LoVo (cell line): ENCODE measurements at regions not wholly inside any gene's neighbourhood (a gene's known extent, or its start where the extent isn't known, plus 50 kb on each side); places are given as distances from the start of the nearest gene placed in this dataset.
"Not testable (repeated sequence)": the region's sequence is repeated elsewhere in the genome, so short reads cannot be mapped to it uniquely, and the experiment has no call there.

Source experiments
- DNase-seq: peaks from one replicate; pipeline ENCODE4 v3.0.0-alpha.2; 2016; ENCODE audit warnings: low spot score

DNA sequence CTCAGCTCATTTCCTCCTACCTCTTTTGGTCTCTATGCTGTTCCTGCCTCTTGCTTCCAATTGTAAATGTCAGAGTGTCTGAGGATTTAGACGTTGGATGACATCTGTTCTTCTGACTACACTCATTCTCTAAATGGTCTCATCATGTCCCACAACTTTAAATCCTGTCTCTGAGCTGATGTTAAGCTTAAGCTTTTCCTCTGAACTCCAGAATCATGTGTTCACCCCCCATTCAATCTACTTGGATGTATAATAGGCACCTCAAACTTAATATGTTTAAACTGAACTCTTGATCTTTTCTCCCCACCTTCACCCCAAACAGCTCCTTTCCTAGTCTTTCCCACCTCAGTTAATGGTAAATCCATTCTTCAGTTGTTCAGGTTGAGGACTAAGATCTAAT, 433.6 kb downstream of the CSNK1G3 start:
- DNase-seq, result no peak

DNA sequence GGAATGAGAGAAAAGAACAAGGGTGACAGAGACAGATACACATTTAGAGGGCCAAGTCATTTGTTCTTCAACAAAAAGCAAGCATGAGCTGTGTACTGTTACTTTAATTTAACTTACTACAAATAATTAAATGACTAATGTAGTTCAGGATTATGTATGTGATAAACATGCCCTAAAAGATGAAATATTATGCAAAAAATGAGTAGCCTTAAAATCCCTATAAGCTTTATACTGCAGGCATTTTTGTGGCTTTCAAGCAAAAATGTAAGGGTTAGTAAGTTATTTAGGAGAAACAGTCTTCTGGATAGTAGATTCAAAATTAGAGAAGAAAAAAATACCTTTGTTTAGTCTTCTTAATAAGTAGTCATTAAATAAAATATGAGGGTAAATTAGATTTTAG, 431.2 kb downstream of the CSNK1G3 start:
- DNase-seq, result no peak

DNA sequence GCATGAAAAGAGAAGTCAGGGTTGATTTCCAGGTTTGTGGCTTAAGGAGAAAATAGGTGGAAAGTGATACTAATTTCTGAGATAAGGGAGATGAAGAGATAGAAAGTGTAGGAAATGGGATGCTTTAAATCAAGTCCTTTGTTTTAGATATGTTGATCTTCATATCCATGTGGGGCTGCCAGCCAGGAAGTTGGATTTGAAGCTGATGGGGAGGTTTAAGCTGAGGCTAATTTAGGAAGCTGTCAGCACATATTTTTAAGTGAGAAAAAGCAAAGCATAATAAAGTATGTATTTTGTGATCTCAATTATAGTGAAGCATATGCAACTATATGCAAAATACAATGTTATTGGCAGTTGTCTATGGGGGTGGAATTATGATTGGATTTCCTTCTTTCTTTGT, 428.4 kb downstream of the CSNK1G3 start:
- DNase-seq, result no peak

DNA sequence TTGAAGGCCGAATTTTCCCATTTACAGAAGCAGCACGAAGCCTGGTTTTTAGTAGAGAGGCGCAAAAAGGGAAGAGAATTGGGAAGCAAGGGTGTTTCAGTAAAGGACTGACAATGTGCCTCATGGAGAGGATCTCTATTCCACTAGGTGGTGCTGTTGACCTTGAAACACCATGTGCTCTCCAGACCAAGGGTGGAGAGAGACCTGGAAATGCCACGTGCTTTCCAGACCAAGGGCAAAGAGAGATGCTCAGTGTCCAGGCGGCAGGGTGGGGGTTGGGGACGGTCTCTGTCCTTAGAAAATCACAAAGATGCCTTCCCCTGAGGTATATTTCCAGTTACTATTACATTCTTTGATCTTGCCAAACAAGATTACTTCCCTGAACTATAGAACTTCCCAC, 425.3 kb downstream of the CSNK1G3 start:
- peak; percentile 30 for DNase-seq

DNA sequence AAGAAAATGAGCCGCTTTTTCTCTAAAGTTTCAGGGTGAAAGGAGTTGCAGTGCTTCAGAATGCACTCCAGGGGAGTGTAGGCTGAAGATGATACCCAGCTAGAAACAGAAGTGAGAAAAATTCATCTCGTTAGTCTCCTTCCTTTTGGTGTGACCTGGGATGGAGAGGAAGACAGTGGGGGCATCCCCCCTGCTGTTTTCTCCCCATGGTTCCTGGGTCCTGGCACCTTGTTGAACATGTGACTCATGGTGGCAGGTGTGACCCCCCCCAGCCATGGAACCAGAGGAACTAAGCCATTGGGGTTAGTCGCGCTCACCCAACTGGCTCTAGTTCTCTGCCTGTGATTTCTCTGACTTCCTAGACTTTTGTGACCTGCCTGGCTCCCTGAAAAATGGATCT, 424.6 kb downstream of the CSNK1G3 start:
- no peak for DNase-seq

DNA sequence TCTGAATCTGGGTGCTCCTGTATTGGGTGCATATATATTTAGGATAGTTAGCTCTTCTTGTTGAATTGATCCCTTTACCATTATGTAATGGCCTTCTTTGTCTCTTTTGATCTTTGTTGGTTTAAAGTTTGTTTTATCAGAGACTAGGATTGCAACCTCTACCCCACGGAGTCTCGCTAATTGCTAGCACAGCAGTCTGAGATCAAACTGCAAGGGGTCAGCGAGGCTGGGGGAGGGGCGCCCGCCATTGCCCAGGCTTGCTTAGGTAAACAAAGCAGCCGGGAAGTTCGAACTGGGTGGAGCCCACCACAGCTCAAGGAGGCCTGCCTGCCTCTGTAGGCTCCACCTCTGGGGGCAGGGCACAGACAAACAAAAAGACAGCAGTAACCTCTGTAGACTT, 421.8 kb downstream of the CSNK1G3 start:
- not testable (repeated sequence) for DNase-seq

DNA sequence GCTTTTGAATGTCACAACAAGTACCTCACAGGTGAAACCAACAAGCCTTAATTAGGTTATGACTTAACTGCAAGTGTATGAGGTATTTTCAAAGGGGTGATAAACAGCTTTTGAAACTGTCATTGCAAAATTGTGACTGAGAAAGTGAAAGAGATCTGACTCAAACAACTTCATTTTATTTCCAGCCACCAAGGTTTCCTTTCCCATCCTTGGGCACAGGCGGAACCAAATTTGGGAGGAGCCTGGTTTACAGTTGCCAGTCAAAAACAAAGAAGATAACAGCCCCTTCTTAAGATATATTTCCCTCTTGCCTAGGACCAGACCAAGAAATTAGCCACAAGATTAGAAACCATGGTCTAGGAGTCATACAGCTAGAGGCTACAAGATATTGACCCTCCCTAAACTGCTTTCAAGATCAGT, 417.1 kb downstream of the CSNK1G3 start:
- DNase-seq, result no peak

DNA sequence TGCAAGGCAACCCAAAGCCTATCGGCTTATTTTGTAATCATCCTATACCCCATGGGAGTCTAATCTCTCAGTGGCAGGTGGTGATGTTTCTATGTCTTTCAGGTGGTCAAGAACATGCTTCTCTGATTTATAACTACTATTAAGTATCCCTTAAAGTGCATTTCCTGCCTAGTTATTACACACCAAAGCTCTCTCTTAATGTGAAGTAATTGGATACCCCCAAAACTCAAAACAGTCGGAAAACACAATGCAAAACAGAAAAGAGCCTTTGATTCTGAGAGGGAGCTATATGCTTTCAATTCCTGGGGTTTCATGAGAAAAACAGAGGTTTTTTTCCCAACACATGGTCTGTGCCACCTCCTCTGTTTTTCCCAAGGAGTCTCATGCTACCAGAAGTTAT, 416.4 kb downstream of the CSNK1G3 start:
- no peak for DNase-seq

DNA sequence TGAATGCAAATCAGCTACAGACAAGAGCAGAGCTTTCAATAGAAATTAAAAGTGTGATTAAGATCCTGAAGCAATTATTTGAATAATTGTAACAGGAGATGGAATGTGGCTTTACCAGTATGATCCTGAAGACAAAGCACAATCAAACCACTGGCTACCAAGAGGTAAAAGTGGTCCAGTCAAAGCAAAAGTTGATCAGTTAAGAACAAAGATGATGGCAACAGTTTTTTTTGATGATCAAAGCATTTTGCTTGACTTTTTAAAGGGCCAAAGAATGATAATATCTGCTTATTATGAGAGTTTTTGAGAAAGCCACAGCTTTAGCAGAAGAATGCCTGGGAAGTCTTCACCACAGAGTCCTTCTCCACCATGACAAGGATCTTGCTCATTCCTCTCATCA, 409.2 kb downstream of the CSNK1G3 start:
- no peak for DNase-seq

DNA sequence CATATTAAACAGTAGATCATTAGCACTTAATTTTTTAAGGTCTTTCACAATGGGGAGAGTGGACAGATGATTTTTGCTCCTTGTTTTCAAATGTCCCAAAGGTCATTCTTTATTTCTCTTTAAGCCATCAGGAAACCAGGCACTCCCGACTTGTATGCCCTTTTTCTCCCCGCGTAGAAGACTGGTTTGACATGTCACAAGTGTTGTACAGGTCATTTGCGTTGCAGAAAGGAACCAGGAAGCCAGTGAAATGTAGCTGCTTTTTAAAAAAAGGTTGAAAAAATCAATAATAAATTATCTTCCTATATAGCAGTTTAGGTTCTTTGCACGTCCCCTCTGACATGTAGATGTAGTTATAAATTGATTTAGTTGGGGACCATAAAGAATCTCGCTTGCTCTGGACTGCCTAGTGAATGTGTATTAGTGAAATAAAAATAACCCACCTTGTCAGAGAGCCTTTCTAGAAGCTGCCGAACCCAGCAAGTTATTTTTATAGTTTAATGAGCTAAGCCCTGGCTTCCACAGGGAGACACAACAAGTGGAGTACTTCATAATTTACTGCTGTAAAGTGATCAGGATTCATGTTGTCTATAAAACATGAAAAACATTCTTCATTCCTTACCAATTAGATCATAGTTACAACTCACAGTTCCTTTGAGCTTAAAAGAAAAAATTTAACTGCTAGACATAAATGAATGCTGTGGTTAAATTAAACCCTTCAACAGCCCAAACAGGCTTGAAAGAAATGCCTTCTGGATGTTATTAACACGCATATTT, 404.6 kb downstream of the CSNK1G3 start:
- peak; percentile 89 for DNase-seq

DNA sequence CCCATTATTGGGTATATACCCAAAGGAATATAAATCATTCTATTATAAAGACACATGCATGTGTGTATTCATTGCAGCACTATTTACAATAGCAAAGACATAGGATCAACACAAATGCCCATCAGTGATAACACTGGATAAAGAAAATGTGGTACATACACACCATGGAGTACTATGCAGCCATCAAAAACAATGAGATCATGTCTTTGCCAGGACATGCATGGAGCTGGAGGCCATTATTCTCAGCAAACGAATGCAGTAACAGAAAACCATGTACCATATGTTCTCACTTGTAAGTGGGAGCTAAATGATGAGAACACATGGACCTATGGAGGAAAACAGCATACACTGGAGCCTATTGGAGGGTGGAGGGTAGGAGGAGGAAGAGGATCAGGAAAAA, 402.4 kb downstream of the CSNK1G3 start:
- no peak for DNase-seq

DNA sequence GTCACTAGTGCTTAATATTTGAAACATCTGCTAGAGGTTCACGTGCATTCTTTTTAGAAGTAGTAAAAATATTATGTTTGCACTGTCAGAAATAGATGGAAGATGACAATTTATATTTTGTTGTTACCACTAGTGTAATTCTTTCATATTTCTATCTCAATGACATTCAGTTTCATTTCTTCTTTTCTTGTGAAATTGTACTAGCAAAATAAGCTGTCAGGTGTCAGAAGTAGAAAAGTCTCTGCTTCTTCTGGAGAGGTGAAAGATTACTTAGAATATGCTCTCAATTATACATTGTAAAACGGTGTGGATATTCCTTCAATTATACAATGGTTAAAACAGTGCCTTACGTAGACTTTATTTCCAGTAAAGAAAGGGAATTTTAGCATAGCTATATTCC, 395.4 kb downstream of the CSNK1G3 start:
- no peak for DNase-seq

DNA sequence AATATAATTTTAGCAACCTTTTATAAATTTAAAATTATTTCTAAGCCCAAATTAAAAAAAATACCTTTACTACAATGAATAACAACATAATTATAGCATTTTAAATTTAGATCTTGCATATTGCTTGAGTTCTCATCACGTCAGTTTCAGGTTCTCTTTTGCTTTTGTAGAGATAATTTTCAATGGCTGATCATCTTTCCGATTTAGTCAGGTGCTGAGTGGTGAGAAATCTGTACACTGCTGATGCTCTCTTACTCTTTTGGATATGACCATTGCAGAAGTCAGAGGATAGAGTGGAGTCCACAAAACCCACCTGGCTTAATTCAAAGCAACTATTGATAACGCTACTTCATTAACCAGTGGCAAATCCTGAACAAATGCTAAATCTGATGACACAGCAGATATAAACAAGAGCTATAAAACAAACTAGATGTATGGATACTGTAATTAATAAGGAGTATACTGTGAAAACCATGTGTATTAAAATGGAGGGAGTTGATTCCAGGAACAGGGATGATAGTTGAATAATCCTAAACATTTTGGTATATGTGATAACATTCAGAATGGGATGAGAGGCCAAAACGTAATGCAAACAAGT, 394.8 kb downstream of the CSNK1G3 start:
- DNase-seq, result no peak

DNA sequence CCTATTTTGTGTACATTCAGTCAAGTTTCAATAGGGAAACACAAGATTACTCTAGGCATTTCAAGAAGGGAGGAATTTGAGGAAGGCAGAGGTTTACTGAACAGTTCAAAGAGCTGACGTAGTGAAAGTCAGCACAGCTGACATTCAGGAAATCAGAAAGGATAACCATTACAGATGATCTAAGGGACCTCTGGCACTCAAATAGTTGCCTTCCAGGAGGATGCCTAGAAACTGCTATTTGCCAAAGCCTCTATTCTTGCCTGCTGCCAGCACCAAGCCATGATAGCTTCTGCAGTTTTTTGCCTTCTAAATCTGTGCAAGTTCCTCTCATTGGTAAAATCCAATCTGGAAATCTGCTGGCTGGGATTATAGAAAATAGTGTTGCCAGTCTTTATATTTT, 373.1 kb downstream of the CSNK1G3 start:
- no peak for DNase-seq

DNA sequence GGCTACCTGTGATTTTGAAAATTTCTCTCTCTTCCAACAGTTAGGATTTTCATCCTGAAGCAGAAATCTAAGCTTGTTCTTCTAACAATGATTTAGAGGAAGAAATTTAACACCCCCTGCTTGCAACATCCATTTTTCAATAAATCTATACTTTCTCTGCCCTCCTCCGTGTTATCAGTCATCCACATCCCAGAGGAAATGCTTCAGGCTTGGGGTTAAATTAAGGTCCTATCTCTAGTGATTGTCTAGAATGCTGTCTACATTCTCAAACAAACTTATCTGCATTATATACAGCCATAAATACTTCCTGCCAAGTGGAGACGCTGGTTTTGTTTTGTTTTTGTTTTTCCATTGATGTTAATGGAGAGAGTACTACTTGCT, 371.0 kb downstream of the CSNK1G3 start:
- DNase-seq, result peak; percentile 18

DNA sequence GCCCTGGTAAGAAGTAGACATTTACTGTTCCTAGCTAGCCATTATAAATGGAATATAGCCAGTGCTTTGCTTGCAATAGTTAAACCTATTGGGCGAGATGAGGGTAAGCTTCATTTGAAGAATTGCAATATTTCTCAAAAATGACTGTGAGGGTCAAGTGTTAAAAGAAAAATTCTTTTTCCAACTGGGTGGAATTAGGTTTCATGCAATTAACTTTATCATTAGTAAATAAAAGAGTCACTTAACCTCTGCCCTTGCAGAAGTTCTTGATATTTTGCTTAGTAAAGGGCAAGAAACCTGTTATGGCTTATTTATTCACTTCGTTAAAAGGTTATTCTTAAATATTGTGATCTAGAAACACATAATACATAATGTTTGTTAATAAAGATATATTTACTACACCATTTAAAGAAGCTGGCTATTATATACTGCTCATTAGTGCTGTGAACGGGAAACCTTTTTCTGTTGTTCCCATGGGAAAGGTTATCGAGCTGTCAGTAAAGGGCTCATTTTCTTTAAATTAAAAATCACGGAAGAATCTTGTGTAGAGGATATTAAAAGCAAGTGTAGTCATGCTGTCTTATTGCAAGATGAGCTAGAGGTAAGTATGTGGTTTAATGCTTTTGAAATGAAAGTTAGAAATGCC, 370.5 kb downstream of the CSNK1G3 start:
- DNase-seq, result no peak

DNA sequence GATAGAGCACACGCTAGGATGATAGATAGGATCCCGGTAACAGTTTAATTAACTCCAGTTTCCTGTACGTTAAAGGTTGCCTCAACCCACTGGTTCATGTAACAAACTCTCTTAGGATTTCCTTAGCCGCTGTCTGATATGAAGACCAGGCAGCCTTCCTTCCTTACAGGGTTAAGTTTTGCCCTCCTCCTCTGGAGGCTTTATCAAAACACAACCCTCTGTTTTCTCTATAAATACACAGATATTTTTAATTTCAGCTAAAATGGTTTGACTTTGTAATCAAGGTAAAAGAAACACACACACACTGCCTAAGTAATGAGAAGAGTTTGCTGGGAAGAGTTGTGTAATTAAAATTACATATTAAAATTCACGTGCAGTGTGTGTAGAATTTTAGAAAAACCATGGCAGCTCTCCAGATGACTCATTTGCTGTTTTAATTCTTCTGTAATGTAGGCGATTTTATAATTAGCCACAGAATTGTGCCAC, 369.8 kb downstream of the CSNK1G3 start:
- no peak for DNase-seq

DNA sequence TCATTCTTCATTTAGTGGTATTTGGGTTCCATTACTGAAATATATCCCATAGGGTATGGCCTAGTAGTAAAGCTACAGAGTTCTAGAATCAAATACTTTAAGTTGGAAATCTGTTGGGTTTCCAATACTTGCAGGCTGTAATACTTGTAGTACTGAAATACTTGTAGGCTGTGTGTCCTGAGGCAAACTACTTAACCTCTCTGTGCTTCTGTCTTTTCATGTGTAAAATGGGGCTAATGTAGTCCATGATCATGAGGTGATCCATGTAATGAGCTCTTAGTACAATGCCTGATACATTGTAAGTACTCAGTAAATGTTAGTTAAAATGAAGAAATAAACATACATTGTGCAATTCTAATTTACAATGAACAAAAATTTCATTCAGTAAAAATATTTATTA, 368.9 kb downstream of the CSNK1G3 start:
- no peak for DNase-seq

DNA sequence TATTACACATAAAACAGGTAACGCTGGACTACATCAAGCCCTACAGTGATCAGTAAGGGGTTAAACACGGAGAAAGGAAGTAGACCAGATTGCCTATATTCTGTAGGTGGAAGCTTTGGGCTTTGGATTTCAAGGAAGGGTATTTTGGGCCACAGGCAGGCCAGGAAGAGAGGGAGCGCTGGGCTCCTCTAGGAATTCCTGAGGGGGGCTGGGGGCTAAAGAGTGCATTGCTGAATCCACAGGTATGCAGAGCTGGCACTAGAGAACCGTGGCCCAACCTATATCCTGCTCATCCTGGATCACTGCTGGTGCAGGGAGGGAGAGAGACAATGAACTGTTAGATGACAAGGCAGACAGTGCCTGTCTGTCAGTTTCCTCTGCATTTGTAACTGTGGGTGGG, 367.1 kb downstream of the CSNK1G3 start:
- no peak for DNase-seq

DNA sequence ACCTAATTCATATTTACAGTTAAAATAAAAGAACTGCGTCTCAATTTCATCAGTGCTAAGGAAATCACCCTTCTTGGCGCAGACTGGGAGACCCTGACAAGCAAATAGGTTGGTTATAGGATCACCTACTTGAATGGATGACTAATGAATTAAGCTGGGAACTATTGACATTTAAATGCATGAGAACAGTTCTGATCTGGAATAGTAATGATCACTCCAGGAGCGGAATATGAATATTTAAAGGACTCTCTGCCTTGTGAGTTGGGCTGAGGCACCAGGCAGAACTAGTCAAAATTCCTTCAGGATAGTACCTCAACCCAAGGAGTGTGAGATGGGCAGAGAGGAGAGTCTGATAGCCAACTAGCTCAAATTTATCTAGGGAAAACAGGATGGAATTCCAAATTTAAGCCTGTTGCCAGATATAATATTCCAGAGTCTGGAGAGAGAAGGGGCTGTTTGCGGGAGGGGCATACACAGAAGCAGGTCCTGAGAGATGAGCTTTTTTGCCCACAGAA, 364.4 kb downstream of the CSNK1G3 start:
- DNase-seq, result no peak

DNA sequence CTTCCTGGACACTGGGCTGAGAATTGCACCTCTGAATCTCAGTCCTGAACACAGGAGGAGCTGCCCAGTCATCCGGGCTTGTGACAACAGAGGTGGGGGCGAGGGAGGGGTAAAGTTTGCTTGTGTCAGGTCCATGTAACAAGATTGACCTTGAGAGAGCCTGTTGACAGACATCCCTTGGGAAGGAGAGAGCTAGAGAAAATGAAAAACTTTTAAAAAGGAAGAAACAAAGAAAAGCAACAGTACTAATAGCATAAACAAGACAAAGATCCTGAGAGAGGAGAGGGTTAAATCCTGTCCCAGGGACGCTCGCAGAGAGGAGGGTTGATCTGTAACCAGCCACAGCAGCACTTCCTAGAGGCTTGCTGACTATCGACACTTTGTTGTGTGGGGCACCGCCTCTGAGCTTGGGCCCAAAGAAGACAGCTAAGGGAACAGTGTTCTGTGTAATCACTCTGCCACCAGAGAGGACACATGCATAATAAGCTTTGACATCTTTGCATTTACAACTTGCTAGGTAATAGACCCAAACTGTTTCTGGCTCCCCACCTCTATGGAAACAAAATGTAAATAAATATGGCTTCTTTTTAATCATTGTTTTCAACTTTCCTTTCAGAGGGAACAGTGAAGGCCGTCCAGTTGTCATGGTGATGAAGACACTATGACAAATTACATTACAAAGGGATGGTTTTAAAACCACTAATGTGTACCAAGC, 363.7 kb downstream of the CSNK1G3 start:
- DNase-seq, result no peak

DNA sequence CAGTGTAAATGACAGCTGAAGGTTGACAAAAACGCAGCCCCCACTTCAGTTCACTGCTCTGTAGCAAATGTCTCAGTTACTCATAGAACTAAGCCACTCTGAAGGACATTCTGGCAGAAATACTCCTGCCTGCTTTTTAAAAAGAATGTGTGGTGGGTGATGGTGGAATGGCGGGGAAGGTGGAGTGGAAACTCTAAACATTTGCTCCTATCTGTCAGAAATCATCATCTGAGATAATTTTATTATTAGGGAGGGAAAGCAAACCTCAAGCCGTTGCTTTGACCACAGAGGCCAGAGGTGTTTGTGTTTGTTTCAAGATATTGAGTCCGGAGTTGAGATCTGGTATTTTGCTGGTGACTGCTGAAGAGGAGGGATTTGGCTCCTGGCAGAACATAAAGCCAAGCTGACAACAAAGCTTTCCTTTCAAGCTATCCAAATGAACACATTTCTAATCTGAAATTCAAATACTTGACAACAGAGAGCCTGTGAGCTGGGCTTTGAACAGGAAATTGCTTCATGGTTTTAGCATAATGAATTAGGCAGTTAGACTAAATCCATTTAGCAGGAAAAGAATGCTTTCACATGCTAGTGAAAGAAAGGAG, 362.7 kb downstream of the CSNK1G3 start:
- no peak for DNase-seq
